Activated CD4-positive, CD25-positive, alpha-beta regulatory T cell treated with anti-CD3 and anti-CD28 coated beads, Interleukin-2, amount 50 U/mL, for 16 hours (primary cell): ENCODE measurements at regions not wholly inside any gene's neighbourhood (a gene's known extent, or its start where the extent isn't known, plus 50 kb on each side); places are given as distances from the start of the nearest gene placed in this dataset.

Experiments used
- DNase-seq: peaks from one replicate; pipeline ENCODE4 v3.0.0-alpha.2; 2020; ENCODE audit warnings: low read depth, low spot score

DNA sequence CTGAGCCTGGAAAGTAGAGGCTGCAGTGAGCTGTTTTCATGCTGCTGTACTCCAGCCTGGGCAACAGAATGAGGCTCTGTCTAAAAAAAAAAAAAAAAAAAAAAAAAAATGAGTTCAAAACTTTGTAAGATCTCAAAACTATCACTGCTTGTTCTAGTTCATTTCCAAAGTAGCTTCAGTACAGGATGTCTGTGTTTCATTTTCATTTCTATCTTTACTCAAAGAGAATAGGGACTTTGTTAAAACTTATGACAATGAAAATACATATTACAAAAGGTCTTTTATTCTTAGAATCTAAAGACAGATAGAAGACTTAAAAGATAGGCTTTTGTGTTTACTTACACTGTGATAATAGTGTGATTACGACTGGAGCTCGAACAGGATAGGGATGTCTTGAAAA lies 709.7 kb downstream of the ADGRL2 start:
- no peak for DNase-seq

DNA sequence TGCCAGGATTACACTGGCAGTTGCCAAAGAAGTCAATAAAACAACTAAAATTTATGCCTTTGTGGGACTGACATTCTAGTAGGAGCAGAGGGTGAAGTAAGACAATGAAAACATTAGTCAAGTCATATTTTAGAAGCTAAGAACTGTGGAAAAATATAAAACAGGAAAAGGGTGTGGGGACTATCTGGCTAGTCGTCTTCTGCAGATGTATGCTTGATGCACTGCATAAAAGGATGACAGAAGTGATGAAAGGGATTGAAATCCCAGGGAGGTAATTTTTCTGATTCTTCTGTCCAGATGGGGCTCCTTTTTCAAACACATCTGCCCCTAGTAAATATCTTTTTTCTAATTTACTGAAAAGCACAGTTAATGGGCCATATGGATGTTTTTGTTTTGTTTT lies 706.3 kb downstream of the ADGRL2 start:
- no peak for DNase-seq

DNA sequence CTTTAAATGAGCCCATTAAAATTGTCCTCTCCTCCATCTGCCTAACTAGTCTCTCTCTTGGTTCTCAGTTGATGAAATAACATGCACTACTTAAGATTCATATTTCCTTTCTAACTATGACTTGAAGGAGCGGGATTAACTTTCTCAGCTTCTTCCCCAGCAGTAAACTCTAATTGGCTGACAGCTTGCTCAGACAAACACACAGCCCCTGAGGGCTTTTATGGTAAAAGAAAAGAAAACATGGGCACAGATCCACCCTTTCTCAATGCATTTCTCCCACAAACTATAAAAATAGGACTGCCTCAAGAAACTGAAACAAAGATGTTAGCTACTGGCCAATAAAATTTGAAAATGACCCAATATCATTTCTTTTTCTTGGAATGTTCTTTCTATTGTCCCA lies 703.1 kb downstream of the ADGRL2 start:
- DNase-seq = no peak

DNA sequence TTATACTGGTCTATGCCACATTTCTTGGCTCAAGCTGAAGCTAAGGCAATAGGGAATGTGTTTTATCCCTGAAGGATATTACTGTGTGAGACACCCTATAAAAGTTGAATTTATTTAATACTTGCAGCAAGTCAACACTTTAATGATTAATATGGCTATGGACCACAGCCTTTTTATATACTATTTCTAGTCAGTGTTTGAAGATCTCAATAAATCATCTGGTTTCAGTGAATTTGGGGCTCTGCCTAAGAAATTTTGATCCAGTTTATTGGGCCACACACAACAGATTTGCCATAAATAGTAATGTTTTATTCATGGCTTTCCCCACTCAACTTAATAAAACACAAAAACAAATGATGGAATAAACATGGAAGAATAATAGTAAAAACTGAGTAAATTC lies 698.3 kb downstream of the ADGRL2 start:
- no peak for DNase-seq

DNA sequence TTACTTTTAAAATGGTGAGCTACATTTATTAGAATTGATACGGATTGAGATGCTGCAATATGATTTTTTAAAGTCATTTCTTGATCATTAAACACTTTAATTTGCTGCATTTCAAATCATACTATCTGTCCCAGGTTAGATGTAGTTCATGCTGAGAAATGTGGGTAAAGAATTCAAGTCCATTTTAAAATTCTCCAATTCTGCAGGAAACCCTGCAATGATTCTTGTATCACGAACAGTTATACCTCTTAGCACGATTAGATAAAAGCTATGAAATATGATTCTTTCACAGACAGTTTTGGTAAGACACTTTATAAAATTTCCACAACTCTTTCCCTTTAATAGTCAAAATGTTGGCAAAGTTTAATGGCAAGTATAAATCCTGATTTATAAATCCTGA lies 693.4 kb downstream of the ADGRL2 start:
- no peak for DNase-seq

DNA sequence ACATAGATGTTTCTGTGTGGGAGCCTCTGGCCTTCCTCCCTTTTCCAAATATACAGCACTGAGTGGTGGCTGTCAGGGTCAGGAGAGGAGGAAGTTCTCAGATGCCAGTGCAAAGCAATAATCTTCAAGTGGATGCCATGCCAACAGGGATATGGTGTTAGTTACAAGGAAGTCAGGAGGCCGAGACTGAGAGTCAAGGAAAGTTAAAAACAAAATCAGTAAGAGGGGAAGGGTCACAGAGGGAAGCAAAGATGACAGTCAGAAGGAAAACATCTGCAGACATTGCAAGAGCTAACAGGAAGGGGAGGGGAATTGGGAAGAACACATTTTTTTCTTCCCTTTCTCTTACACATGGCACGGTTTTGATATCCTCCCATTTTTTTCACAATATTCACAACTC lies 691.4 kb downstream of the ADGRL2 start:
- DNase-seq = no peak

DNA sequence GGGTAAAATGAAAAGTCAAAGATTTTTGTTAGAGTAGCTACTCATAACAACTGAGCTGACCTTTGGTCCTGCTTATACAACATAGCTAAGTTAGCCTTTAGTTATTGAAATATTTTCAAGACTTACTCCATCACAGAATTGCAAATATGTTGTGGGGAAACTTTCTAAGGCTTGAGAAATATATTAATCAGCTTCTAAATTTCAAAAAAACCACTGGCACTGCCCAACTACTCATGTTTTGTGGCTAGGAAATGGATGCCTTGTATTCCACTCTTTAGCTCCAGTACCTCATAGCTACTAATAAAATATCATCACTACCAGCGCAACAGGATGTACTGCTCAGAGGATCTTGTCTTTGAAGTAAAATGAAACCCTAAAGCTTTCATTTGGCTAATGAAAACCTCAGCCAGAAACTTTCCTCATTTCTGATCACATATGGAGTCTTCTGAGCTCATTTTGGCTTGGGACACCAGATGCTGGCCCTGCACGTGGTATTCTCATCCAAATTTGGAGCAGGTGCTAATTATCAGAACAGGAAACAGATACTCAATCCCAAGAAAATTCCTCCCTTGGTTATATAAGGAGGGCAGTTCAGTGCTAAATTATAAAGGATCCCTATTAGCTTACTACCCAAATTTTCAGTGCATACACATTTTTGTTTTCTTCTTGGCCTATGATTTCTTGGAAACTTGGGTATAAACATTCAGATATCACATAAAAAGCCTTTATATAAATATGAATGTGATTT lies 690.7 kb downstream of the ADGRL2 start:
- no peak for DNase-seq

DNA sequence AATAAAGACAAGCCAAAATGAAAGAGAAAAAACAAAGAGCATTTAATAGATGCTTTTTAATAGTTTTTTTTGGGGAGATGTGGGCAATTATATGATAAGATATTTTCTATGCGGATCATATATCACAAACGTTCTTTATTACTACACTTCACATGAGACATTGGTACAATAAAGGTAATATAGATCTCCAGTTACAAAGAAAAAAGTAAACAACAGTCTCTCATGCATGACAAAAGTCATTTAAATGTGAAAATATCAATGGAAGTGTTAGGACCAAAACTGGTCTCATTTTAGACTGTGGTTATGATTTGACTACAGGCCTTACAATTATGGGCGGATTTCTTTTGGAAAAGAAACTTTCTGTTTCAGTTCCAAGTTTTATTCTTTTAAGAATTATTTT lies 687.0 kb downstream of the ADGRL2 start:
- DNase-seq = no peak

DNA sequence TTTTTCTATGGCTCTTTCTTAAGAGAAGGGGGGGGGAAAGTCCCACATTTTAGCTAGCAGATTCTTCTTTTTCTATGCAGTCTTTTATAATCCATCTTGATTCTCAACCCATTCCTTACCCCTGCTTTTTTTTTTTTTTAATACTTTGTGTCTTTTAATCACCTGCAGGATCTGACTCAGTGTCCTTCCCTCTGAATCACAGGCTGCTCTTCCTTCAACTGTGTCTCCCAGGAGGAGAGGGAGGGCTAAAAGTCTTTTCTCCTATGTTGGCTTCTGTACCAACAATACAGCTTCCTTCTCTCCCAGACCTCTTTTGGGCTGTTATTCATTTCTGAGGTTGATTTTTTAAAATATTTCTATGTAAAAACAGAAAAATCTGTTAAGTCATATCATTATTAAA lies 686.2 kb downstream of the ADGRL2 start:
- DNase-seq = no peak

DNA sequence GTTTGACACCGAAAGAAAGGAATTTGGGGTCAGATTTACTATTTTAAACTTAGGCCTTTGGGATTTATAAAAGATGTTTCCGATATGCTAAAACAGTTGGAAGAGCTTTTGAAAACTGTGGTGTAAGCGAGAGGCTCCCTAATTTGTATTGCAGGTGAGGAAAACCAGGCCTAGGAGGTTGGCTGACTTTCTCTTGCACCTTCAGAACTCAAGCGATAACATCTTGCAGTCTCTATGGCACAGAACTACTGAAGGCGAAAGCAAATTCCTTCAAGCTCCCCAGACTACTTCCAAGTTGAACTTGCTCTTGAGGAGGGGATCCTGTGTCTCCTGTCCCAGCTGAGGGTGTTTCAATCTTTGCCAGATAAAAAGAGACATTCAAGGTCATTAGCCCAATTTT lies 685.7 kb downstream of the ADGRL2 start:
- no peak for DNase-seq

DNA sequence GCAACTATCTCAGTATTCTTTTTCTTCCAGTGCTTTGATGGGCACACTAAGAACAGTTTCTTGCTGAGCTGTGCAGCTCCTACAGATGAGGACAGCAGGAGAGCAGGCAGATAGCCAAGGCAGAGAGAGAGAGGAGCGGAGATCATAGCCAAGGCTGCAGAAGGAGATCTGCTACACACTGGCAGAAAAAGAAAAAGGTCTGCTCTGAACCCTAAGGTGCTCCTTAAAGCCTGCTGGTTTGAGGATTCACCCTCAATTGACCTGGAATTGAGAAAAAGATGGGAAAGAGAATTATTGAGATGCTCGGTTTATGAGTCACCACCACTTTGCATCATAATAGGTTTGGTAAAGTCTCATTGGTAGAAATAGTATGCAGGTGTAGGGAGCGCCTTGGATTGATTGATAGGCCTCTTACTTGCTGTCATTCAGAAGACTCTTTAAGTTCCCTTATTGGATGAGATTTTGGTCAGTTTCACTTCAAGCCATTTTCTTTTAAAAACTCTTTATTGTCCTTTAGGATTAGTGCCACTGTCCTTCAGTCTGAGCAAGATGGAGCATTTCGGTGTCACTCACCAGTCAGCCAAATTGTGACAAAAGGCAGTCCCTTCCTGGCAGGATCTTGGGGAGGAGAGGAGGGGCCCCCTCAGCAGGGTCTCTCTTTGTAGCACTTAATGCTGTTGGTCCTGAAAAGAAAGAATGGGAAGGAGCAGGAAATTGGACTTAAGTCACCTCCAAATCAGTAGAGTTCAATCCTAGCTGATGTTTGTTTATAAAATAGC lies 685.0 kb downstream of the ADGRL2 start:
- no peak for DNase-seq

DNA sequence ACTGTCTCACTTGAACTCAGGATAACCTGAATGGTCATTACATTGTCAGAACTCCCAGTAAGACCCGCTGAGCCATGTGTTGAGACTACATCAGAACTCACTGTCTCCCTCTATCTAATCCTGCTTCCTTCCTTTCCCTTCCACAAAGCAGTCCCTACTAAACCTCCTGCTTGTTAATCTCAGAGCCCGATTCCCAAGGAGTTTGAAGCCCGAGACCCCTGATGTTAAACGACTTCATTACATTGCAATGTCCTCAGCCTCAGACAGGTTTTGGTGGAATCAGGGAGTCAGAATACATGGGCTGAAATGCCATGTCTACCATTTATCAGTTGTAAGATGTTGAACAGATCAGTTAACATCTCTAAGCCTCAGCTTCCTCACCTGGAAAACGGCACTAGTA lies 682.4 kb downstream of the ADGRL2 start:
- no peak for DNase-seq

DNA sequence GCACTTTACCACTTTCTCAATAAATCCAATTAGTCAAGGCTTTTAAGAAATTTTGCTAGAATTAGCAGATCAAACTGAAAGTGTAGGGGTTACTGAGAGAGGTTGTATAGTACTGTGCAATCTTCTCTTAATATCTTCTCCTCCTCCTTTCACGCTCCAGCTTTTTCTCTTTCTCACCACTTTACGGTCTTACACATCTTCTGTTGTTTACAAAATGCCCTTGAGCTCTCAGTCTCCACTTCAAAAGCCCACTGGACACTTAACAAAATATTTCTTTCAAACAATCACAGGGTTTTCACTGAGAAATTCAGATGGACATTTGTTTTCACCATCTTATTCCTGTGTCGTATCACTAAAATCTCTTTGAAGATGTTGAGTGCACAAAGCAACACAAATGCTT lies 678.2 kb downstream of the ADGRL2 start:
- no peak for DNase-seq

DNA sequence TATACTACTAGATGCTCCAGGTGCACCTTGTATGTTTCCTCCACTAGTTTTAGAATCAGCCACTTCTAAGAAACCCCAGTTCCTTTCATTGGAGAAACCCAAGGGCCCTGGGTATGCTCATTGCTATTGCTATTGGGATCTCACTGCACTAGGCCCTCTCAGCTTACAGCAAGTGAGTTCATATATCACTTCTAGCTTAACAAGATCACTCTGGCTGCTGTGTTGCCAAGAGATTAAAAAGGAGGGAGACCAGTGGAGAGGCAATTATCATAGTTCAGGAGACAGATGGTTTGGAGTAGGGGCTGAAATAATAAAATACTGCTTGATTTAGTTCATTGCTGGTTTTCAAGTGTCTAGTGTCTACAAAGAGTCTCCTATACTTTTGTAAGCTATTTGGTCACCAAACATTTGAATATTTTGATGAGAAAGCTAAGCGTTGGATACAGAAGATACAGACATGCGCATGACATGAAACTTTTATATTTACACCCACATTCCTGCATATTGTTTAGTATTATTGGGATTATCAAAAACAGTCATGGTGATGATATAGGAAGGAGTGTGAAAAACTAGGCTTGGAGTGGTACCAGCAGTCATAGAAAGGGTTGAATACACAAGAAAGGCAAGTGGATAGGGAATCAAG lies 671.9 kb downstream of the ADGRL2 start:
- DNase-seq = no peak

DNA sequence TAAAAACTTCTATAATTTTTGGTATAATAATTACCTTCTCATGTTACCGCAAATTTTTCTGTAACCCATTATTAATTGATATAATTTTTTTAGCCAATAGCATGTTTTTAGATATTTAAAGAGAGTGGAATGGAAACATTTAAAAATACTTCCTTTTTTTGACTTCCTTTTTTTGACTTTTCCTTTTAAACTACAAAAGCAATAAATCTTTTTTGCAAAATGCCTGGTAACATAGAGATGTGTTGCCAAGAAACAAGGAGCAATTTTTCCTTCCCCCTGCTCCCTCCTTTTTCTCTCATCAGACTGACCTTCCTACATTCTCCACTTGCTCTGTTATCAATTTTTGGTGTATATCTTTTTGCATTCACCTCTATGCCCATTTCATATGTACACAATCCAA lies 666.2 kb downstream of the ADGRL2 start:
- DNase-seq = no peak

DNA sequence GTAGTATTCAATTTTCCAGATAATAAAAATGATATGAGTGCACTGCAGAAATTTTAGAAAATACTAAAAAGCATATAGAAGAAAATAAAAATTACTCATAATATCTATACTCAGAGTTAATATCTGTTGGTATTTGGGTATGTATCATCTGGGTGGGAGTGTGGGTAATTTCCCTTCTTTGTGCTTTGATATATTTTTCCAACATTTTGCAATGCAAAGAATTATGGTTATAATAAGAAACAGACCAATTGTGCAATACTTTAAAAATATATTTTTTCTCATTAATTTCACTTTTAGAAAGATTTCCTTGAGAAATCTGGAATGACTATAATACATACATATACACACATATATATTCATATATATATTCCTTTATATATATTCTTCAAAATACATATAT lies 665.7 kb downstream of the ADGRL2 start:
- no peak for DNase-seq

DNA sequence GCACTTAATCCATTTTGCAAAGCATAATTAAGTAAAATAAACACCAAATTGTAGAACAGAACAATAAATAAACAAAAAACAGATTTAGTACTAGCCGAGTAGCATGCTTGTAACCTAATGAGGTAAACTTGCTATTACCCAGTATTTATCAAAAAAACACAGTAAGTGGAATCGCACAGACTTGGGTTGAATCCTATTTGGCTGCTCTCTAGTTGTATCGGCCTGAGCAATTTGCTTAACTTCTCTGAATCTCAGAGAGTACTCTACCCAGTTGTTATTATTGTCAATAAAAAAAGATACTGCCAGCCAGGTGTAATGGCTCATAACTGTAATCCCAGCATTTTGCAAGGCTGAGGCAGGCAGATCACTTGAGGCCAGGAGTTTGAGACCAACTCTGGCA lies 664.3 kb downstream of the ADGRL2 start:
- DNase-seq = no peak

DNA sequence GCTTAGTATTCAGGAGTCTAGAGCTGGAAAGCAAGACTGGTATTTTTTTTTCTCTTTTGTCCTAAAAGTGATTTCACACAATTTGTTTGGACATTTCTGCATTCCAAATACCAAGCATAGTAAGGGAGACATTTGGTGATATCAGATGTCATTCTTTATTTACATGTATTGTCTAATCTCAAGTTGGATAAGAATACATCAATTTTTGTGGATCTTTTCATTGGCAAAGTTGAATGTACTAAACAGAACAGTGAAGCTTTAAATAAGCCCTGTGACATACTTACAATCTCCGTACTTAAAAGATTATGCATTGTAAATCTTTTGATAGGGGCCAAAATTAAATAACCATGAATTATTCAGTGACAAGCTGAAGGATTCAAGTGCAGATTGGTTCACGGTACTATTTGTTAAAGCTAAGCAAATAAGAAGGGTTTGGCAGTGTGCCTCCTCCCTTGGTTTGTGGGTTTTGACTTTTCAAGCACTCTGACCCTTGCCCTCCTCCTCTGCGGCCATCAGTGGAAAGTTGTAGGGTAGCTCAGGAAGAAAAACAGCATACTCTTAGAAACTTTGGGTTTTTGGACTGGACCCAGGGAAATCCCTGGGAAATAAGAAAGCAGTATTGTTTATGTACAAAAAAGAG lies 663.7 kb downstream of the ADGRL2 start:
- no peak for DNase-seq

DNA sequence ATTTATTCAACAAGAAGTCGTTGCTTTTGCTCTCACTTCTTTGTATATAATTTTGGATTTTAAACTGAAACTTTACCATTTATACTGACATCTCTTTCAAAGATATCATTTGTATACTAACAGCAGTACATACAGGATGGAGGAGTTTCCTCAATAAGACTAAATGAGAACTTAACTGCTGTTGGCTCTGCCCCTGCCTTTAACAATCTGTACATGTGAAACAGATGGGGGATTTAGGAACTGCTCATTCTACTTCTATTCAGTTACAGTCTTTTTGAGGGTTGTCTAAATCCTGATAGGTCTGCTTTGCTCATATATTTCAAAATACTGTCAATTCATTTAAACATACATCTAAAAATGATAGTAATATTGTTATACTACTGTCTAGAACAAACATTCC lies 663.2 kb downstream of the ADGRL2 start:
- DNase-seq = no peak

DNA sequence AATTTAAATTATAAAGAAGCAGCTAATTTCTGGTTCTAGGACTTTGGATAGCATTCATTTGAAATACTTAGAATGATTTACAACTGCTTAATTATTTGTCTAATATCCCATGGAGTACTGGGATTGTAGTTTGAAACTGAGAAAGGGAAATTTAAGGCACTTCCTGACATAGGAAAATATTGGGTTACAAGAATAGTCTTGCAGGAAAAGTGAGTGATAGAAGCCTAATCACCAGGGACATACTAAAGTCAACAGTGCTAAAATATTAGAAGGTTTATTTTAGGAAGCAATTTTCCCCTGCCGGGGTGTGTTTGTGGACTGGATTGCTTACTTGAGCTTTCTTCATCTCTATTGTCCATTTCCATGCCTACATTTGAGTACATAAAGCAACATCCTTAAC lies 661.6 kb downstream of the ADGRL2 start:
- DNase-seq = no peak

DNA sequence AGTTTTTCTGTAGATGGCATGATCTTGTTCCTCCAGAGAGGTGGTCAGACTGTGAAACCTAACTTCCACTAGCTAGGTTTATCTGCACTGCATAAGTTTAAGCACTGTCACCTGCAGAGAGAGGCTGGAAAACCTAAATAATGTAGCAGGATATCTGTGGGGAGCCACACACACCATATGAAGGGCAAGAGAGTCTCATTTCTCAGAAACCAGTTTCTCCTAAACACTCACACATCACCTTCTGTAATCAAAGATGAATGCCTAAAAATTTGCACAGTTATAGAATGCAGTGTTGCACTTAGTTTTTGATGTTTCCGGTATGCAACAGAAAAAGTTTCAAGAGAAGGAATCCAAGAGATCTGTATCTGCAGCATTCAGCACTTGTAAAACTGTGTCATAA lies 654.6 kb downstream of the ADGRL2 start:
- DNase-seq = no peak

DNA sequence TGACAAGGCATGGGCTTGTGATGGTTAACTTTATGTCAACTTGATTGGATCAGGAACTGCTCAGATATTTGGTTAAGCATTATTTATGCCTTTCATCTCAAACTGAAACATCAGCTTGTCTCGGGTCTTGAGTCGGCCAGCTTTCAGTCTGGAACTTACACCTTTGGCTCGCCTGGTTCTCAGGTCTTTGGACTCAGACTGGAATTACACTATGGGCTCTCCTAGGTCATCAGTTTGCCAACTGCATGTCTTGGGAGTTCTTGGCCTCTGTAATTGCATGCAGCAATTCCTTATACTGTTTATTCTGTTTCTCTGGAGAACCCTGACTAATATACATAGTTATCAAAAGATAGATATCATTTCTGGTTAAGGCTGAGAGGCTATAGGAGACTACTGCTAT lies 653.7 kb downstream of the ADGRL2 start:
- no peak for DNase-seq
